HG03342 (cell line): ENCODE measurements at regions not wholly inside any gene's neighbourhood (a gene's known extent, or its start where the extent isn't known, plus 50 kb on each side); places are given as distances from the start of the nearest gene placed in this dataset.

Source experiments
- ATAC-seq: cut with Tn5 transposase; IDR thresholded peaks from one replicate; pipeline ENCODE4 v1.9.1; 2021; ENCODE audit warnings: mild to moderate bottlenecking, moderate library complexity; ENCODE audit not compliant: unreplicated experiment

DNA sequence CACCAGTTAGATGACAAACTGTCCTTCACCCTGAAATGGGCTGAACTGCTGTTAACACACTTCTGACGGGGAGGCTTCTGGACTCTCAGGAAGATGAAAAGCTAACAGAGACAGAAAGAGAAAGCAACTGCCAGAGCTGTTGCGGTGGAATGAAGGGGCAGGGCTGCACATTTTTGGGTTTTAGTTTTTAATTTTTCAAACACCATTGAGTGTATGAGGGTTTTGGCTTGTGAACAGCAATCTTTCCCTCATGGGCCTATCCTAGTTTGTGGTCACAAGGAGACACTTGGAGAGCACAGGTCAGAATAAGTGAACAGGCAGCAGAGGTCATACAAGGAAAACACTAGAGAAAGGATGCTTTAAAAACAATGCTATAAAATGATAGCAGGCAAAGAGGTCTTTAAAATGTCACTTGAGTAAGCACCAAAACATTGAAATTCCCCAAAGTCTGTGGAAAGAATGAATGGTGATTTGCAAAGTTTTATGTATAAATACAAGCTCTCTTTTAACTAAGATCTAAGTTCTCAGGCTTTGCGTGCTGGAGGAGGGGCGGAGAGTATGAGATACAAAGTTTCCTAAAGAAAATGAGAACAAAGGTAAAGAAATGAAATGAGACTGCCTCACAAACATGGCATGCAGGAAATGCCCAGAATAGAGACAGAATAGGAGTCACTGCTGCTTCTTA is 101.4 kb upstream of the GLI3 start:
- no peak for ATAC-seq

DNA sequence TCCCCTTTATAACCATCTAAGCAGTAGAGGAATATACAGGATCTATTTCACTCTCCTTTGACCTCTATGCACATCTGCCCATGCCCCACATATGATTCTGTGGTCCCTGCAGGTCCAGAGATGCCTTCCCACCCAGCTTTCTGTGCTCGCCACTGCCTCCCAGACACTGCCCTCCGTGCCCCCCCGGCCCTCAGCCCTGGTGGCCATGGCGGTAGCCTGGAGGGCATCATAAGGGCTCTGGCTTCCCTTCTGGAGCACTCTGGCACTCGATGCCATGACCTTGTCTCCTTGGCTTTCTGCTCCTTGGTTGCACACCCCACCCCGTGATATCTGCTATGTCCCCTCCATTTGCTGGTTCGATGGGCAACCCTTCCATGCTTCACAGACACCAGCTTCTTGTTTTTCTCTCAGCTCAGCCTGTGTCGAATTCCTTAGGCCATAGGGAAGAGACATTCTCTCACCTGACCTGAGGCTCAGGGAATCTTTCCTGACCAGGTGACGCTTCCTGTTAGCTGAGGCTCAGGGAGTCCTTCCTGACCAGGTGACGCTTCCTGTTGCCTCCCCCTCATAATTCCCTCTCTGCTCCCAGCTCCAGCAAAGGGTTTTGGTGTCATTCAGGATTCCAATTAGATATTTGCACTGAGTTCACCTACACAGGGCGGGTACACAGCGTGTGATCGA is 100.4 kb upstream of the GLI3 start:
- ATAC-seq = no peak

- no peak for ATAC-seq
These were observed 95.7 kb upstream of the GLI3 start for GRCh38 chr7:42332605-42333222.

- ATAC-seq = no peak
These were observed 82.6 kb upstream of the GLI3 start for GRCh38 chr7:42319631-42320030.

DNA sequence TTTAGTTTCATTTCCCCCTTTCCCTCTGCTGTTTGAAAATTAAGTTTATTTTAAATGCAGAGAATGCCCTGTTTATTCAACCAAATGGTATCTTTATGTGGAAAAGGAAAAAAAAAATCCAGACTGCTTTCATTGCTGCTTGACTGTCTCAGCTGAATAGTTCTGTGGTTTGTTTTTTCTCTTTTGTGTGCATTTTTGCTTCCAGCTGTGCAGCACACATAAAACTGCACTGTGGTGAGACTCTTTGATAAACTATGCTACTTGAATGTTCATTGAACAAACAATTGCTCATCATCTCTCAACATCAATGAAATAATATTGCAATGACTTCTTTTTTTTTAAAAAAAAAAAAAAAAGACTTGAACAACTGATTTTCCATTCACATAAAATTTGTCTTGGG is 78.6 kb upstream of the GLI3 start:
- no peak for ATAC-seq

DNA sequence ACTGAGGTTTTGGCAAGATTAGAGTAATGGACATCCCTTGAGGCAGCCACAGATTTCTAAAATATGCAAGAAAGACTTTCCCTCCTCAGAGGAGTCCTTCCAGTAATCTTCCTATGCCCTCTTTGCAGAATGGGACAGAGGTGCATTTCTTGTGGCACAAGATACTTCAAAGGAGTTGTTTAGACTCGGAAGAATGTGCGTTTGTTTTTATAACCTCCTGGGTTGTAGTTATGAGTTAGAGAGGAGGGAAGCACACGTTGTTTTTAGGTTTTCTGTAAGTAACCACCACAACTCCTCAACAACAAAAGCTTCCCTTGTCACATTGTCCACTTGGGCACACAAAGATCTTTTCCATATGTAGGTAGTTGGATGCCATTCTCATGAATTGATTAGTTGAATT is 78.1 kb upstream of the GLI3 start:
- ATAC-seq = no peak

GRCh38 chr7:42314696-42315095 is 77.7 kb upstream of the GLI3 start:
- no peak for ATAC-seq

DNA sequence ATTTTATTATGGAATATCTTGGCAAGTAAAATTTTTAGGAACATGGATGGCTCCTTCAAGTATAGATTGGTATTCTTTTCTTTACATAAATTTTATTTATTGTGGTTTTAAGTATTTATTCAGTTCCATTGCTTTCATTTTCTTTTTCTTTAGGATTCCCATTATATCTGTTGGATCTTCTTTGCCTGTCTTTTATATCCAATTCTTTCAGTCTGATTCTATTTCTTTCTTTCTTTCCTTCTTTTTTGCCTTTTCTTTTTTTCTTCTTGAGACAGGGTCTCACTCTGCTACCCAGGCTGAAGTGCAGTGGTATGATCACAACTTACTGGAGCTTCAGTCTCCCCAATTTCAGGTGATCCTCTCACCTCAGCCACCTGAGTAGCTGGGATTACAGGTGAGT is 74.2 kb upstream of the GLI3 start:
- no peak for ATAC-seq

DNA sequence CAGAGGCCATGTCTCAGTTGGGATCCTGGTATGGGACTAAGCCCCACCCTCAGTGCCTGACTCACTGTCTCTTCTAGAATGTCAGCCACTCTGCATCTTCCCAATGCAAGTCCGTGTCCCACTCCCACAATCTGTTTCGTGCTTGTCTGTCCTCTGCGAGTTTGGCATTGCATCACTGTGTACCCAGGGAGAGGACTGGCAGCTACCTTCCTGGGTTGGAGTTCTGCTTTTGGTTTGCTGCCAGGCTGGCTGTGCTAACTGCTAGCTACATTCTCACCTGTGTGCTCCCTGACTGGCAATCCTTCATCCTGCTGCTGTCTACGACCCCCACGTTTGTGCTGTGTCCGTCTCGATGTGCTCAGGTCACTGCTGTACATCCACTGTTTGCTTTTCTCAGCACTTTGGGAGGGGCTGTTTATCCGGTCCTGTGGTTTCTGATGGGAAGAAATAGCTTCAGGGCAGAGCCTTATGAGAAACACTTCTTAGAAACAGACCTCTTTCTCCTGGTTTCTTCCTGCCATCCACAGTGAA is 56.0 kb upstream of the GLI3 start:
- ATAC-seq = no peak

GRCh38 chr7:42289473-42289872 is 52.5 kb upstream of the GLI3 start:
- no peak for ATAC-seq
